ENCODE measurements at regions not wholly inside any gene's neighbourhood (a gene's known extent, or its start where the extent isn't known, plus 50 kb on each side); places are given as distances from the start of the nearest gene placed in this dataset.
"Not testable (repeated sequence)": the region's sequence is repeated elsewhere in the genome, so short reads cannot be mapped to it uniquely, and the experiment has no call there.

DNA sequence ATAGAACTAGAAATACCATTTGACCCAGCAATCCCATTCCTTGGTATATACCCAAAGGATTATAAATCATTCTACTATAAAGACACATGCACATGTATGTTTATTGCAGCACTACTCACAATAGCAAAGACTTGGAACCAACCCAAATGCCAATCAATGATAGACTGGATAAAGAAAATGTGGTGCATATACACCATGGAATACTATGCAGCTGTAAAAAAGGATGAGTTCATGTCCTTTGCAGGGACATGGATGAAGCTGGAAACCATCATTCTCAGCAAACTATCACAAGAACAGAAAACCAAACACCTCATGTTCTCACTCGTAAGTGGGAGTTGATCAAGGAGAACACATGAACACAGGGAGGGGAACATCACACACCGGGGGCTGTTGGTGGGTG is 108.9 kb upstream of the IL1RAPL2 start:
- TF ChIP-seq CTCF, POLR2A (IDR thresholded peaks at IDR 0.05): not testable (repeated sequence)

Measured in ovary (tissue), 3 donors.